Pulmonary artery endothelial cell (primary cell): ENCODE measurements at regions not wholly inside any gene's neighbourhood (a gene's known extent, or its start where the extent isn't known, plus 50 kb on each side); places are given as distances from the start of the nearest gene placed in this dataset.

ENCODE experiments used
- DNase-seq: peaks from one replicate; pipeline ENCODE4 v3.0.0-alpha.2; 2011; ENCODE audit warnings: low read depth, low spot score

DNA sequence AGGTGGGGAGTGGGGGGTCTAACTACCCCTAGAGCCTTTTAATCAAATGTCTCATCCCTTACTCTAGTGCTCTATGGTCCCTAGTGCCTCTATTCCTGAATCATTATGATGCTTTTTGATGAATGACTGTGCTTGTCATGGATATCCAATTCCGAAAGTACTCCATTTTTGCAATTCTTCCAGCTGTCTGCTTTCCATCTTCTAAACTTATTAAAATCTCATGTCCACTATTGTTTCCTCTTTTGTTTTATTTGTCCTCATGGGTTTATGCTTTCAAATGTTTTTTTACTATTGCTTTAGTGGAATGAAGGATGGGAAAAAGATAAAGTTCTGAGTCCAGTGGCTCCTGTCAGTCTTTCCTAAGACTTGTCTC, 77.2 kb upstream of the KCNMB2 start:
- no peak for DNase-seq

DNA sequence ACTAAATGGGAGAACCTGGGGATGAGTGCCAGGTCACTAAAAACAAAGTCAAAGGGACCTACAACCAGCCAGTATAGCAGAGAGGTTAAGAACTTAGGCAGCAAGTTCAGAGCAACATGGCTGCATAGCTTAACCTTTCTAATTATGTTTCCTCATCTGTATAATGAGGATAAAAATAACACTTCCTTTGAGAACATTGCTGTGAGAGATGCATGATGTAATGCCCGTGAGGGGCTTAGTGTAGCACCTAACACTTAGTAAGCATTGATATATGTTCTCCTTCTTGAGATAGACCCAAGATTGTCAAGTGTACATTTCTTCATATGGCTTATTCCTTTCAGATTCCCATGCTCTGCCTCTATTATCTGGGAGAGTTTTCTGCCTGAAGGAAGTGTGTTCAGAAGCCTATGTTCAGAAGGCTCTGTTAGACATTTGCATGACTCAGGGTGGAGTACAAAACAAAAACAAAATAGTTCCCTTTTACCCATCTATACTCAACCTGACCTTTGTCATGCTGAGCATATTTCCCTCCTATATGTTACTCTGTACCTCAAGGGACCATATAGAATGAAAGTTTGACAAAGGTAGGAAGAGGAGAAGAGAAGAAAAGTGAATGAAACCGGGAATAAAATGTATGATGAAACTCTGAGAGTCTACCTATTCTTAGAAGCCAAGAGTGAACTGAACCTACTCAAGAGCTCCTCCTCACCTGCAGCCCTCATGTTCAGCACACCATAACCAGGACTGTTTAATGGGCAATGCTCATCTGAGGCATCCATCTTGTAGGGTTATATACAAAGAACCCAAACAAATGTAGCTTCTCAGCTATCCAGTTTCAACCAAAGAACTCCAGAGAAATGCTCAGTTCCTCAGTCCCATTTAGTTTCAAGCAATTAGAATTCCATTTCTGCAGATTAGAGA, 70.7 kb upstream of the KCNMB2 start:
- no peak for DNase-seq

DNA sequence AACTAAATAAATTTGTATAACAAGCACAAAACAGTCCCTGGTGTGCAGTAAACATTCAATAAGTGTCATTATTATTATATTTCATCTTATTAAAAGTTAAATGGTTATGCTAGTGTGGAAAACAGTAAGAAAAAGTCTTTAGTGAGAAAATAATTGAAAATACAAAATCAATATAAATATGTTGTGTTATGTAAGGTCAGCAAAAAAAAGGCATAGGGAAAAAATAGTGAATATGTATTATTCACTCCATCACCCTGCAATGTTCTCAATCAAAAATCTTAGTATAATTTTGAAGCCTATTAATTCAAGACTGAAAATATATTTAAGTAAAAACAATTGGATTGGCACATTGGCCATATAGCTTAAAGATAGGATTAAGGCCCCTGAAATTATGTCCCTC, 63.3 kb upstream of the KCNMB2 start:
- DNase-seq, result no peak

- no peak for DNase-seq
Measured at GRCh38 chr3:178474526-178474925, 61.7 kb upstream of the KCNMB2 start.

DNA sequence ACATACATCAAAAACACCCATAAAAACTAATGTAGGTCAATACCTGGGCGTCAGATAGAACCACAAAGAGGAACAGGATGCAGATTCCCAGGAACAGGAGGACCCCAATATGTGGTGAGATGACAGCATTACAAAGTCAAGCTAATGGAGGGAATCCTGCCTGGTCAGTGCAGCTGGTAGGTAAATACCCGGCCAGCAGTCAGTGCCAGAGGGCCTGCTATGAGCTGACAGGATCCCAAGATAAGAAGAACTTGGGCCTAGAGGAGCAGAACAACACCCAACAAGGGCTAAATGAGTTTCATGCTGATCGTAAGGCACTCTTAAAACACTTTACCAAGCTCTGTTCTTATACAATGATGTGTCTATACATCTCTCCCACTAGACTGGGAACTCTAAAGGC, 61.2 kb upstream of the KCNMB2 start:
- no peak for DNase-seq

DNA sequence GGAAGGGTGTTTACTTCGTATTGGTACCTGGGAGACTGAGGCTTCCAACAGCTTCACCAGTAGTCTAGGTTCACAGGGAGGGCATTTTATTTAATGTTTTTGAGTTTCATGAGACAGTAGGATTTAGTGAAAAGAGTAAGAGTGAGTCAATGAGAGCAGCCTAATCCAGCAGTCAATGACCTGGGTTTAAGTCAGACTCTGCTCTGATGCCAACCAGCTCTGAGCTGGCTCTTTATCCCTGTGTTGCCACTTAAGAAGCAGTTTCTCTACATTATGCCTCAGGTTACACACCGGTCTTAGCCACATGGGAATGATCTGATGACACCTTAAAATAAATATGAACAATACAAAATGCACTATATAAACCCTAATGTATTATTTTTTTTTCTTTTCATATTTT, 59.4 kb upstream of the KCNMB2 start:
- no peak for DNase-seq

DNA sequence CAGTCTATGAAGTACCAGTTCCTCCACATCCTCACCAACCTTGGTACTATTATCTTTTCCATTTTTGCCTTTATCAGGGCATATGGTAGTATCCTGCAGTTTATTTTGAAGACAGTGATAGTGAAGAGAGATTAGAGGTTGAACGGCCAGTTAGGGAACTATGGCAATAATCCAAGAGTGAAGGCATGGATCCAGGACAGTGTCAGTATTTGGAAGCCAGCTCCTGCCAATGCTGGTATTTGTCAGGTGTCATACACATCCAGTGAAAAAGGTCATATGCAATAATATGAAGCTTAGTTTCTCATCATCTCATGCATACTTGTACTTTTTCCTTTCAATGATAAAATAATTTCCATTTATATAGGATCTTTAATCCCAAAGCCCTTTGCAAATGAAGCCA, 56.8 kb upstream of the KCNMB2 start:
- no peak for DNase-seq

DNA sequence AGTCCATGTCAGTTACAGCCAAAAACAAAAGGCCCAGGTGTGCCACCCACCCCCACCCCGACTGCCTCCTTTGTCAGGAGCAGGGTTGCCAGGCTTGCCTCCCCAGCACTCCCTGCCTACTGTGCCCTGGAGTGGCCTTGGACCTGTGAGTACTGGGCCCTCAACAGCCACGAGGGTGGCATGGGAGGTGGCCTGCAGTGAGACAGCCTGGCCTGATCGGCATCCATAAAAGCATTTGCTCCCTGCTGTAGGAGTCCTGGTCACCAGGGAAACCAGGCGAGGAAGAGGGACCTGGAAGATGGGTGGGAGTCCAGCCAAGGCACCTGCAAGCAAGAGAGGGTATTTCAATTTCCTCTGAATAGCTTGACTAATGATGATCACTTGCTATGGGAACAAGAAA, 56.4 kb upstream of the KCNMB2 start:
- no peak for DNase-seq

GRCh38 chr3:178480274-178480673, 56.0 kb upstream of the KCNMB2 start:
- no peak for DNase-seq

GRCh38 chr3:178480795-178481194, 55.4 kb upstream of the KCNMB2 start:
- no peak for DNase-seq

GRCh38 chr3:178482981-178483380, 53.3 kb upstream of the KCNMB2 start:
- DNase-seq, result no peak

DNA sequence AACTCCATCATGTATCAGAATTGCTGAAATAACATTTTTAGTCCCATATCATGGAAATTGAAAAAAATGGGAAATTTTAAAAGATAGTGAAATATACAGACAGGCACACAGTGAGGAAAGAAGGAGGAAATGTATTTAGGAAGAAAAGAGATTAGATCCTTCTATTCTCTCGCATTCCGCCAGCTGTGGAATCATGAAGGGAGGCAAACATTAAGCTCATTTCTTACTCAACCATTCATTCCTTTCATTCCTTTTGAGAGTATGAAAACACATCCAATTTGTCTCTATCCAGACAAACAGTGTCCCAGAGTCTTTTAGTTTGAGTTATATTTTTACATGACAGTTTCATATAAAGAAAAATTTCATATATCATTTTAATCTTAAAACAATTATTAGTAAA, 52.5 kb upstream of the KCNMB2 start:
- DNase-seq, result no peak

- no peak for DNase-seq
Measured at GRCh38 chr3:178485756-178486155, 50.5 kb upstream of the KCNMB2 start.
